Osteoblast (primary cell): ENCODE measurements at regions not wholly inside any gene's neighbourhood (a gene's known extent, or its start where the extent isn't known, plus 50 kb on each side); places are given as distances from the start of the nearest gene placed in this dataset.

Source experiments
- DNase-seq: peaks from one replicate; pipeline ENCODE4 v3.0.0; 2011; ENCODE audit warnings: low spot score, mixed read lengths; ENCODE audit not compliant: insufficient read length; ENCODE audit errors: missing footprints
- H2AFZ ChIP-seq: 2 replicates; pipeline ENCODE4 v1.6.0; 2011; ENCODE audit warnings: mild to moderate bottlenecking, low read length
- H3K27ac ChIP-seq: 2 replicates; pipeline ENCODE4 v1.5.1; 2011; ENCODE audit warnings: mild to moderate bottlenecking, low read depth, low read length, moderate library complexity
- H3K27me3 ChIP-seq: 2 replicates; pipeline ENCODE4 v1.6.0; 2012; ENCODE audit warnings: mild to moderate bottlenecking, control low read depth, inconsistent platforms, low read length, moderate library complexity; ENCODE audit not compliant: insufficient read depth
- H3K36me3 ChIP-seq: 2 replicates; pipeline ENCODE4 v1.5.1; 2011; ENCODE audit warnings: mild to moderate bottlenecking, low read length, control low read depth, moderate library complexity; ENCODE audit not compliant: insufficient read depth
- H3K4me1 ChIP-seq: 2 replicates; pipeline ENCODE4 v1.5.1; 2011; ENCODE audit warnings: mild to moderate bottlenecking, low read length, control low read depth, moderate library complexity; ENCODE audit not compliant: insufficient read depth
- H3K4me2 ChIP-seq: 2 replicates; pipeline ENCODE4 v1.6.0; 2011; ENCODE audit warnings: mild to moderate bottlenecking, low read length; ENCODE audit not compliant: insufficient read depth
- H3K4me3 ChIP-seq: fragments of 200-600 bp; sonication (generic); 3 replicates; pipeline ENCODE4 v1.5.1; 2012; ENCODE audit warnings: mild to moderate bottlenecking, low read length, inconsistent platforms; ENCODE audit not compliant: insufficient read depth
- H3K79me2 ChIP-seq: 2 replicates; pipeline ENCODE4 v1.6.0; 2012; ENCODE audit warnings: mild to moderate bottlenecking, low read length, control low read depth, inconsistent platforms; ENCODE audit not compliant: insufficient read depth
- H3K9me3 ChIP-seq: 2 replicates; pipeline ENCODE4 v1.5.1; 2011; ENCODE audit warnings: low read depth, low read length, control low read depth
- H4K20me1 ChIP-seq: 2 replicates; pipeline ENCODE4 v1.6.0; 2012; ENCODE audit warnings: mild to moderate bottlenecking, low read length, control low read depth; ENCODE audit not compliant: insufficient read depth
- TF ChIP-seq, protein P1 (sequence below): IDR thresholded peaks from 2 replicates; pipeline ENCODE4 v1.5.1; 2011; ENCODE audit warnings: mild to moderate bottlenecking, low read depth, low read length, moderate library complexity; ENCODE audit errors: extremely low read depth

- Histone ChIP-seq H3K36me3 (no peaks in the 10 kb centered on the region), H3K4me2 (no peak overlapping the region), H3K27me3 (no peaks in the 10 kb centered on the region), H3K79me2 (no peaks in the 10 kb centered on the region), H3K4me3 (no peak overlapping the region), H4K20me1 (no peaks in the 10 kb centered on the region), H2AFZ (no peak overlapping the region), H3K27ac (no peak overlapping the region), H3K9me3 (no peaks in the 10 kb centered on the region), H3K4me1 (no peaks in the 10 kb centered on the region)
- TF ChIP-seq, protein P1, sequence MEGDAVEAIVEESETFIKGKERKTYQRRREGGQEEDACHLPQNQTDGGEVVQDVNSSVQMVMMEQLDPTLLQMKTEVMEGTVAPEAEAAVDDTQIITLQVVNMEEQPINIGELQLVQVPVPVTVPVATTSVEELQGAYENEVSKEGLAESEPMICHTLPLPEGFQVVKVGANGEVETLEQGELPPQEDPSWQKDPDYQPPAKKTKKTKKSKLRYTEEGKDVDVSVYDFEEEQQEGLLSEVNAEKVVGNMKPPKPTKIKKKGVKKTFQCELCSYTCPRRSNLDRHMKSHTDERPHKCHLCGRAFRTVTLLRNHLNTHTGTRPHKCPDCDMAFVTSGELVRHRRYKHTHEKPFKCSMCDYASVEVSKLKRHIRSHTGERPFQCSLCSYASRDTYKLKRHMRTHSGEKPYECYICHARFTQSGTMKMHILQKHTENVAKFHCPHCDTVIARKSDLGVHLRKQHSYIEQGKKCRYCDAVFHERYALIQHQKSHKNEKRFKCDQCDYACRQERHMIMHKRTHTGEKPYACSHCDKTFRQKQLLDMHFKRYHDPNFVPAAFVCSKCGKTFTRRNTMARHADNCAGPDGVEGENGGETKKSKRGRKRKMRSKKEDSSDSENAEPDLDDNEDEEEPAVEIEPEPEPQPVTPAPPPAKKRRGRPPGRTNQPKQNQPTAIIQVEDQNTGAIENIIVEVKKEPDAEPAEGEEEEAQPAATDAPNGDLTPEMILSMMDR: no peak
- DNase-seq: no peak
Observed at GRCh38 chr1:214720561-214720960, 117.6 kb downstream of the CENPF start.

- Histone ChIP-seq H3K4me1 (no peaks in the 10 kb centered on the region), H4K20me1 (no peaks in the 10 kb centered on the region), H2AFZ (no peak overlapping the region), H3K4me3 (no peak overlapping the region), H3K9me3 (peaks cover 3% of the 10 kb centered on the region), H3K27ac (no peak overlapping the region), H3K27me3 (no peaks in the 10 kb centered on the region), H3K36me3 (no peaks in the 10 kb centered on the region), H3K4me2 (no peak overlapping the region), H3K79me2 (no peaks in the 10 kb centered on the region)
- TF ChIP-seq, protein P1: no peak
- DNase-seq: no peak
Observed at GRCh38 chr1:214727274-214727673, 124.3 kb downstream of the CENPF start.

- Histone ChIP-seq H3K4me2 (no peak overlapping the region), H3K4me3 (no peak overlapping the region), H3K36me3 (no peaks in the 10 kb centered on the region), H3K79me2 (no peaks in the 10 kb centered on the region), H3K27me3 (no peaks in the 10 kb centered on the region), H3K4me1 (no peaks in the 10 kb centered on the region), H3K9me3 (no peaks in the 10 kb centered on the region), H4K20me1 (no peaks in the 10 kb centered on the region), H2AFZ (no peak overlapping the region), H3K27ac (no peak overlapping the region)
- peak; percentile 44 for DNase-seq
- TF ChIP-seq, protein P1: no peak
Observed at GRCh38 chr1:214739621-214740238, 136.7 kb downstream of the CENPF start.

DNA sequence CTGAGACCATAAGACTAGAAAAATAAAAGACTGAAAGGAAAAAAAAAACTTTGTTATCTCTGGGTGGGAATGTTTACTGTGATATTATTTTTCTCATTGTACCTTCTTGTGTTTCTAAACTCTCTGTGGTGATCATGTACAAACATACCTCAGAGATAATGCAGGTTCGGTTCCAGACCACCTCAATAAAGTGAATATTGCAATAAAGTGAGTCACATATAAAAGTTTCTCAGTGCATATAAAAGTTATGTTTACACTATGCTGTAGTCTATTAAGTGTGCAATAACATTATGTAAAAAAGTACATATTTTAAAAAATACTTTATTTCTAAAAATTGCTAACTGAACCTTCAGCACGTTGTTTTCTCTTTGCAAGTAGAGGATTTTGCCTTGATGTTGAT lies 137.5 kb downstream of the CENPF start:
- no peaks in the 10 kb centered on the region for H3K27me3 ChIP-seq
- TF ChIP-seq, protein P1: no peak
- no peaks in the 10 kb centered on the region for H4K20me1 ChIP-seq
- no peak for DNase-seq
- H3K36me3 ChIP-seq: no peaks in the 10 kb centered on the region
- H3K4me3 ChIP-seq: no peak overlapping the region
- H2AFZ ChIP-seq: no peak overlapping the region
- no peaks in the 10 kb centered on the region for H3K79me2 ChIP-seq
- no peaks in the 10 kb centered on the region for H3K4me1 ChIP-seq
- no peak overlapping the region for H3K4me2 ChIP-seq
- no peaks in the 10 kb centered on the region for H3K9me3 ChIP-seq
- no peak overlapping the region for H3K27ac ChIP-seq
